HEK293 (cell line): ENCODE measurements at regions not wholly inside any gene's neighbourhood (a gene's known extent, or its start where the extent isn't known, plus 50 kb on each side); places are given as distances from the start of the nearest gene placed in this dataset.

Experiments
- CTCF ChIA-PET: fragments of 350-600 bp; formaldehyde crosslinking; extraction: SDS; loops from one replicate; lab custom pipeline; 2021; ENCODE audit warnings: antibody characterized with exemption; lab: Yijun Ruan, JAX
- POLR2A ChIA-PET: fragments of 300-600 bp; formaldehyde crosslinking; extraction: SDS; loops from one replicate; lab custom pipeline; 2020; ENCODE audit warnings: antibody characterized with exemption, inconsistent platforms; lab: Yijun Ruan, JAX
- H3K27ac ChIP-seq: fragments of 200-500 bp; sonication (Bioruptor generic); 2 replicates; pipeline ENCODE4 v1.5.1; 2014; ENCODE audit warnings: low read depth, low read length, control low read depth, inconsistent platforms; ENCODE audit errors: extremely low read depth
- H3K36me3 ChIP-seq, 2 experiments: fragments of 200-500 bp in 1 of 2; sonication (Bioruptor generic) in 1 of 2; 1 replicate in 1 of 2; 2 replicates in 1 of 2; pipeline ENCODE4 v1.5.1; 2014 to 2017; ENCODE audit warnings: inconsistent platforms in 2 of 2, low read length in 2 of 2; ENCODE audit not compliant: control insufficient read depth in 2 of 2, insufficient read depth in 1 of 2
- H3K4me1 ChIP-seq: fragments of 200-500 bp; sonication (Bioruptor generic); 2 replicates; pipeline ENCODE4 v1.5.1; 2014; ENCODE audit warnings: mild to moderate bottlenecking, low read length, inconsistent platforms; ENCODE audit not compliant: control insufficient read depth, insufficient read depth
- H3K4me3 ChIP-seq: 2 replicates; pipeline ENCODE4 v1.5.1; 2011; ENCODE audit warnings: low read depth, mild to moderate bottlenecking, control low read depth, low read length, moderate library complexity
- H3K9me3 ChIP-seq: fragments of 200-500 bp; sonication (Bioruptor generic); 2 replicates; pipeline ENCODE4 v1.5.1; 2014; ENCODE audit warnings: low read depth, low read length, inconsistent platforms; ENCODE audit not compliant: control insufficient read depth, insufficient read depth
- ATF2 ChIP-seq: fragments of 450-650 bp; formaldehyde crosslinking; IDR thresholded peaks from 2 replicates; pipeline ENCODE4 v1.5.1; 2016; ENCODE audit warnings: missing biosample characterization, missing genetic modification characterization, low read depth
- BCL11B ChIP-seq: fragments of 450-650 bp; formaldehyde crosslinking; IDR thresholded peaks from 2 replicates; pipeline ENCODE4 v1.5.1; 2016; ENCODE audit warnings: low read depth, missing biosample characterization, missing genetic modification characterization
- KLF1 ChIP-seq: fragments of 450-650 bp; formaldehyde crosslinking; IDR thresholded peaks from 2 replicates; pipeline ENCODE4 v1.5.1; 2016; ENCODE audit warnings: missing biosample characterization, missing genetic modification characterization
- PRDM4 ChIP-seq: fragments of 450-650 bp; formaldehyde crosslinking; IDR thresholded peaks from 2 replicates; pipeline ENCODE4 v1.5.1; 2017; ENCODE audit warnings: missing biosample characterization, missing genetic modification characterization
- REPIN1 ChIP-seq: fragments of 450-650 bp; formaldehyde crosslinking; IDR thresholded peaks from 2 replicates; pipeline ENCODE4 v1.5.1; 2017; ENCODE audit warnings: missing biosample characterization, missing genetic modification characterization, low read depth
- SCRT2 ChIP-seq: fragments of 450-650 bp; formaldehyde crosslinking; IDR thresholded peaks from 2 replicates; pipeline ENCODE4 v1.5.1; 2016; ENCODE audit warnings: missing biosample characterization, missing genetic modification characterization
- SETDB1 ChIP-seq: IDR thresholded peaks from one replicate; pipeline ENCODE4 v1.6.1; 2017; ENCODE audit warnings: mild to moderate bottlenecking, low read length, moderate library complexity, mixed read lengths; ENCODE audit not compliant: insufficient read length
- ZBTB8A ChIP-seq: fragments of 450-650 bp; formaldehyde crosslinking; IDR thresholded peaks from 2 replicates; pipeline ENCODE4 v1.5.1; 2016; ENCODE audit warnings: missing biosample characterization, missing genetic modification characterization
- ZNF155 ChIP-seq: fragments of 450-650 bp; formaldehyde crosslinking; IDR thresholded peaks from 2 replicates; pipeline ENCODE4 v1.5.1; 2016; ENCODE audit warnings: missing biosample characterization, missing genetic modification characterization
- ZNF24 ChIP-seq: fragments of 450-650 bp; formaldehyde crosslinking; IDR thresholded peaks from 2 replicates; pipeline ENCODE4 v1.5.1; 2016; ENCODE audit warnings: missing biosample characterization, missing genetic modification characterization
- ZNF335 ChIP-seq: fragments of 450-650 bp; formaldehyde crosslinking; conservative IDR thresholded peaks from 2 replicates; pipeline ENCODE4 v1.5.1; 2016; ENCODE audit warnings: missing biosample characterization, missing genetic modification characterization
- ZNF350 ChIP-seq: fragments of 450-650 bp; formaldehyde crosslinking; IDR thresholded peaks from 2 replicates; pipeline ENCODE4 v1.5.0; 2017; ENCODE audit warnings: missing biosample characterization, mild to moderate bottlenecking, missing genetic modification characterization
- ZNF629 ChIP-seq: fragments of 450-650 bp; formaldehyde crosslinking; IDR thresholded peaks from 2 replicates; pipeline ENCODE4 v1.5.1; 2017; ENCODE audit warnings: missing biosample characterization, missing genetic modification characterization
- ZNF645 ChIP-seq: fragments of 450-650 bp; formaldehyde crosslinking; IDR thresholded peaks from 2 replicates; pipeline ENCODE4; 2016; ENCODE audit warnings: missing biosample characterization, missing genetic modification characterization
- ZSCAN16 ChIP-seq: fragments of 450-650 bp; formaldehyde crosslinking; IDR thresholded peaks from 2 replicates; pipeline ENCODE4 v1.5.1; 2016; ENCODE audit warnings: missing biosample characterization, missing genetic modification characterization
- TF ChIP-seq, protein P1 (sequence below): fragments of 450-650 bp; formaldehyde crosslinking; IDR thresholded peaks from 2 replicates; pipeline ENCODE4 v1.5.1; 2017; ENCODE audit warnings: missing biosample characterization, missing genetic modification characterization
- TF ChIP-seq, protein P2 (sequence below): fragments of 450-650 bp; formaldehyde crosslinking; conservative IDR thresholded peaks from 2 replicates; pipeline ENCODE4 v1.5.1; 2016; ENCODE audit warnings: low read depth, missing biosample characterization, missing genetic modification characterization
- TF ChIP-seq, protein P3 (sequence below): fragments of 450-650 bp; IDR thresholded peaks from 2 replicates; pipeline ENCODE4 v1.5.1; 2018; ENCODE audit warnings: missing biosample characterization, mild to moderate bottlenecking, missing genetic modification characterization
- TF ChIP-seq, protein P4 (sequence below): fragments of 450-650 bp; formaldehyde crosslinking; IDR thresholded peaks from 2 replicates; pipeline ENCODE4 v1.5.1; 2016; ENCODE audit warnings: missing biosample characterization, missing genetic modification characterization

- TF ChIP-seq ZNF335 (tag by site-specific recombination) (no peak), SETDB1 (peak; percentile 94)
- Histone ChIP-seq H3K27ac (no peak overlapping the region), H3K4me1 (no peaks in the 10 kb centered on the region), H3K4me3 (no peak overlapping the region), H3K9me3 (no peaks in the 10 kb centered on the region), H3K36me3 (no peaks in the 10 kb centered on the region)
- ChIA-PET POLR2A (no interaction called here), CTCF (interaction anchor here (1.4 kb wide), 1 partner anchor 22 kb away, joined by 4 read pairs; no protein-coding TSS in a partner anchor)
Observed at GRCh38 chrX:127963696-127964095, 88.5 kb downstream of the ACTRT1 start.

DNA sequence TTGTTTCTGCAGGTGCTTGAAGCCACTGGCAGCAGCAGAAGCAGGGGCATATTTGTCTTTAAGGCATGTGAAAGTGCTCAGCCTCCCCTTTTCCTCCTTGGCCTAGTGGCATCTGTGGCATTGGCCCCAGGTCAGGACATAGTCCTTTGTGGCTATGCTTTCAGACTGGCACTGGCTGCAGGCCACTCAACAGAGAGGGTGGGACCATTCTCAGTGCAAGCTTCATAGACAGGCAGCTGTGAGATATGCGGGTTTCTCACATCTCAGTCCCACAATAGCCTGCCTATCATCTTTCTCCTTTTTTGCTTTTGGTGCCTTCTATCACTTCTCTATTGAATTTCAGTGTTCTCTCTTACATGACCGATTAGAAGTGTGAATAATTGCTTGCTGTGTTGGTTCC is 104.8 kb downstream of the ACTRT1 start:
- Histone ChIP-seq H3K36me3 (no peaks in the 10 kb centered on the region), H3K4me3 (no peak overlapping the region), H3K4me1 (no peaks in the 10 kb centered on the region), H3K9me3 (no peaks in the 10 kb centered on the region), H3K27ac (no peak overlapping the region)
- CTCF ChIA-PET = interaction anchor here (0.7 kb wide), 1 partner anchor 17 kb away, joined by 3 read pairs; no protein-coding TSS in a partner anchor
- POLR2A ChIA-PET = no interaction called here
- TF ChIP-seq ZNF350 (tag by site-specific recombination) (no peak), KLF1 (tag by site-specific recombination) (no peak), ZSCAN16 (tag by site-specific recombination) (no peak), ZNF629 (tag by site-specific recombination) (no peak), SCRT2 (no peak), ZNF155 (no peak), ATF2 (tag by site-specific recombination) (no peak), ZNF645 (tag by site-specific recombination) (no peak), ZNF24 (tag by site-specific recombination) (no peak), PRDM4 (tag by site-specific recombination) (no peak), REPIN1 (tag by site-specific recombination) (no peak), BCL11B (tag by site-specific recombination) (no peak), ZBTB8A (no peak)
- TF ChIP-seq, protein P1, sequence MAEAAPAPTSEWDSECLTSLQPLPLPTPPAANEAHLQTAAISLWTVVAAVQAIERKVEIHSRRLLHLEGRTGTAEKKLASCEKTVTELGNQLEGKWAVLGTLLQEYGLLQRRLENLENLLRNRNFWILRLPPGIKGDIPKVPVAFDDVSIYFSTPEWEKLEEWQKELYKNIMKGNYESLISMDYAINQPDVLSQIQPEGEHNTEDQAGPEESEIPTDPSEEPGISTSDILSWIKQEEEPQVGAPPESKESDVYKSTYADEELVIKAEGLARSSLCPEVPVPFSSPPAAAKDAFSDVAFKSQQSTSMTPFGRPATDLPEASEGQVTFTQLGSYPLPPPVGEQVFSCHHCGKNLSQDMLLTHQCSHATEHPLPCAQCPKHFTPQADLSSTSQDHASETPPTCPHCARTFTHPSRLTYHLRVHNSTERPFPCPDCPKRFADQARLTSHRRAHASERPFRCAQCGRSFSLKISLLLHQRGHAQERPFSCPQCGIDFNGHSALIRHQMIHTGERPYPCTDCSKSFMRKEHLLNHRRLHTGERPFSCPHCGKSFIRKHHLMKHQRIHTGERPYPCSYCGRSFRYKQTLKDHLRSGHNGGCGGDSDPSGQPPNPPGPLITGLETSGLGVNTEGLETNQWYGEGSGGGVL = no peak
- TF ChIP-seq, protein P2, sequence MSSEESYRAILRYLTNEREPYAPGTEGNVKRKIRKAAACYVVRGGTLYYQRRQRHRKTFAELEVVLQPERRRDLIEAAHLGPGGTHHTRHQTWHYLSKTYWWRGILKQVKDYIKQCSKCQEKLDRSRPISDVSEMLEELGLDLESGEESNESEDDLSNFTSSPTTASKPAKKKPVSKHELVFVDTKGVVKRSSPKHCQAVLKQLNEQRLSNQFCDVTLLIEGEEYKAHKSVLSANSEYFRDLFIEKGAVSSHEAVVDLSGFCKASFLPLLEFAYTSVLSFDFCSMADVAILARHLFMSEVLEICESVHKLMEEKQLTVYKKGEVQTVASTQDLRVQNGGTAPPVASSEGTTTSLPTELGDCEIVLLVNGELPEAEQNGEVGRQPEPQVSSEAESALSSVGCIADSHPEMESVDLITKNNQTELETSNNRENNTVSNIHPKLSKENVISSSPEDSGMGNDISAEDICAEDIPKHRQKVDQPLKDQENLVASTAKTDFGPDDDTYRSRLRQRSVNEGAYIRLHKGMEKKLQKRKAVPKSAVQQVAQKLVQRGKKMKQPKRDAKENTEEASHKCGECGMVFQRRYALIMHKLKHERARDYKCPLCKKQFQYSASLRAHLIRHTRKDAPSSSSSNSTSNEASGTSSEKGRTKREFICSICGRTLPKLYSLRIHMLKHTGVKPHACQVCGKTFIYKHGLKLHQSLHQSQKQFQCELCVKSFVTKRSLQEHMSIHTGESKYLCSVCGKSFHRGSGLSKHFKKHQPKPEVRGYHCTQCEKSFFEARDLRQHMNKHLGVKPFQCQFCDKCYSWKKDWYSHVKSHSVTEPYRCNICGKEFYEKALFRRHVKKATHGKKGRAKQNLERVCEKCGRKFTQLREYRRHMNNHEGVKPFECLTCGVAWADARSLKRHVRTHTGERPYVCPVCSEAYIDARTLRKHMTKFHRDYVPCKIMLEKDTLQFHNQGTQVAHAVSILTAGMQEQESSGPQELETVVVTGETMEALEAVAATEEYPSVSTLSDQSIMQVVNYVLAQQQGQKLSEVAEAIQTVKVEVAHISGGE (tag by site-specific recombination) = no peak
- TF ChIP-seq, protein P3, sequence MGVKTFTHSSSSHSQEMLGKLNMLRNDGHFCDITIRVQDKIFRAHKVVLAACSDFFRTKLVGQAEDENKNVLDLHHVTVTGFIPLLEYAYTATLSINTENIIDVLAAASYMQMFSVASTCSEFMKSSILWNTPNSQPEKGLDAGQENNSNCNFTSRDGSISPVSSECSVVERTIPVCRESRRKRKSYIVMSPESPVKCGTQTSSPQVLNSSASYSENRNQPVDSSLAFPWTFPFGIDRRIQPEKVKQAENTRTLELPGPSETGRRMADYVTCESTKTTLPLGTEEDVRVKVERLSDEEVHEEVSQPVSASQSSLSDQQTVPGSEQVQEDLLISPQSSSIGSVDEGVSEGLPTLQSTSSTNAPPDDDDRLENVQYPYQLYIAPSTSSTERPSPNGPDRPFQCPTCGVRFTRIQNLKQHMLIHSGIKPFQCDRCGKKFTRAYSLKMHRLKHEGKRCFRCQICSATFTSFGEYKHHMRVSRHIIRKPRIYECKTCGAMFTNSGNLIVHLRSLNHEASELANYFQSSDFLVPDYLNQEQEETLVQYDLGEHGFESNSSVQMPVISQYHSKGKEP (tag by site-specific recombination) = no peak
- TF ChIP-seq, protein P4, sequence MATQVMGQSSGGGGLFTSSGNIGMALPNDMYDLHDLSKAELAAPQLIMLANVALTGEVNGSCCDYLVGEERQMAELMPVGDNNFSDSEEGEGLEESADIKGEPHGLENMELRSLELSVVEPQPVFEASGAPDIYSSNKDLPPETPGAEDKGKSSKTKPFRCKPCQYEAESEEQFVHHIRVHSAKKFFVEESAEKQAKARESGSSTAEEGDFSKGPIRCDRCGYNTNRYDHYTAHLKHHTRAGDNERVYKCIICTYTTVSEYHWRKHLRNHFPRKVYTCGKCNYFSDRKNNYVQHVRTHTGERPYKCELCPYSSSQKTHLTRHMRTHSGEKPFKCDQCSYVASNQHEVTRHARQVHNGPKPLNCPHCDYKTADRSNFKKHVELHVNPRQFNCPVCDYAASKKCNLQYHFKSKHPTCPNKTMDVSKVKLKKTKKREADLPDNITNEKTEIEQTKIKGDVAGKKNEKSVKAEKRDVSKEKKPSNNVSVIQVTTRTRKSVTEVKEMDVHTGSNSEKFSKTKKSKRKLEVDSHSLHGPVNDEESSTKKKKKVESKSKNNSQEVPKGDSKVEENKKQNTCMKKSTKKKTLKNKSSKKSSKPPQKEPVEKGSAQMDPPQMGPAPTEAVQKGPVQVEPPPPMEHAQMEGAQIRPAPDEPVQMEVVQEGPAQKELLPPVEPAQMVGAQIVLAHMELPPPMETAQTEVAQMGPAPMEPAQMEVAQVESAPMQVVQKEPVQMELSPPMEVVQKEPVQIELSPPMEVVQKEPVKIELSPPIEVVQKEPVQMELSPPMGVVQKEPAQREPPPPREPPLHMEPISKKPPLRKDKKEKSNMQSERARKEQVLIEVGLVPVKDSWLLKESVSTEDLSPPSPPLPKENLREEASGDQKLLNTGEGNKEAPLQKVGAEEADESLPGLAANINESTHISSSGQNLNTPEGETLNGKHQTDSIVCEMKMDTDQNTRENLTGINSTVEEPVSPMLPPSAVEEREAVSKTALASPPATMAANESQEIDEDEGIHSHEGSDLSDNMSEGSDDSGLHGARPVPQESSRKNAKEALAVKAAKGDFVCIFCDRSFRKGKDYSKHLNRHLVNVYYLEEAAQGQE (tag by site-specific recombination) = no peak
